ENCODE measurements at regions not wholly inside any gene's neighbourhood (a gene's known extent, or its start where the extent isn't known, plus 50 kb on each side); places are given as distances from the start of the nearest gene placed in this dataset.

DNA sequence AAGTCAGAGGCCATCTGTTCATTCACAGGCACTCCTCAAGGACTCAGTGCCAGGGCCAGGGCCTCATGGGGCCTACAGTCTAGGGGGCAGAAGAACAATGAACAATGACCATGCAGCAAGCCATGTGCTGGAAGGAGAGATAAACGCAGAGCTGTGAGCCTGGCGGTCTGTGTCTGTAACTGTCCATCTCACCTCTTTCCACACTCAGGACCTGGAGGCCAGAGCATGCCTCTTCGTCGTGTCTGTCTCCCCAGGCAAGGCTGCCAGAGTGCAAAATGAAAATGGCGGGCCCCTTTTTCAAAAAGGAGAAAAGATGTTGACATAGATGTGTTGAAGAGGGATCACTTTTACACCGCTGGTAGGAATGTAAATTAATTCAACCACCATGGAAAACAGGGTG, 78.5 kb downstream of the MSX1 start:
- Histone ChIP-seq H3K36me3 (no peaks in the 10 kb centered on the region), H3K27me3 (no peaks in the 10 kb centered on the region), H3K27ac (no peak overlapping the region), H3K4me3 (no peak overlapping the region), H3K9me3 (no peaks in the 10 kb centered on the region), H3K4me1 (no peaks in the 10 kb centered on the region)
- ATAC-seq, result no peak
- no peak for FAIRE-seq
- TF ChIP-seq, protein P1, sequence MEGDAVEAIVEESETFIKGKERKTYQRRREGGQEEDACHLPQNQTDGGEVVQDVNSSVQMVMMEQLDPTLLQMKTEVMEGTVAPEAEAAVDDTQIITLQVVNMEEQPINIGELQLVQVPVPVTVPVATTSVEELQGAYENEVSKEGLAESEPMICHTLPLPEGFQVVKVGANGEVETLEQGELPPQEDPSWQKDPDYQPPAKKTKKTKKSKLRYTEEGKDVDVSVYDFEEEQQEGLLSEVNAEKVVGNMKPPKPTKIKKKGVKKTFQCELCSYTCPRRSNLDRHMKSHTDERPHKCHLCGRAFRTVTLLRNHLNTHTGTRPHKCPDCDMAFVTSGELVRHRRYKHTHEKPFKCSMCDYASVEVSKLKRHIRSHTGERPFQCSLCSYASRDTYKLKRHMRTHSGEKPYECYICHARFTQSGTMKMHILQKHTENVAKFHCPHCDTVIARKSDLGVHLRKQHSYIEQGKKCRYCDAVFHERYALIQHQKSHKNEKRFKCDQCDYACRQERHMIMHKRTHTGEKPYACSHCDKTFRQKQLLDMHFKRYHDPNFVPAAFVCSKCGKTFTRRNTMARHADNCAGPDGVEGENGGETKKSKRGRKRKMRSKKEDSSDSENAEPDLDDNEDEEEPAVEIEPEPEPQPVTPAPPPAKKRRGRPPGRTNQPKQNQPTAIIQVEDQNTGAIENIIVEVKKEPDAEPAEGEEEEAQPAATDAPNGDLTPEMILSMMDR (IDR thresholded peaks at IDR 0.05), result no peak
- 75 to 86% methylated on average over 6 of the region's 6 CpGs for WGBS, 2 donors
- no peak for DNase-seq
- intact Hi-C loops (cut with DNase I), result no loop called here

GRCh38 chr4:4941751-4942150, 77.5 kb downstream of the CYTL1 start:
- Histone ChIP-seq H3K4me1 (no peaks in the 10 kb centered on the region), H3K9me3 (no peaks in the 10 kb centered on the region), H3K4me3 (no peak overlapping the region), H3K27ac (no peak overlapping the region), H3K36me3 (no peaks in the 10 kb centered on the region), H3K27me3 (no peaks in the 10 kb centered on the region)
- TF ChIP-seq, protein P1 (IDR thresholded peaks at IDR 0.05), result no peak
- 29% methylated on average over 1 of the region's 1 CpG for WGBS, 2 donors
- FAIRE-seq (no peak), DNase-seq (no peak), ATAC-seq (no peak)
- intact Hi-C loops (cut with DNase I), result no loop called here

GRCh38 chr4:4942658-4943057, 76.6 kb downstream of the CYTL1 start:
- DNase-seq, result no peak
- no peak for FAIRE-seq
- H3K9me3 ChIP-seq, result no peaks in the 10 kb centered on the region
- H3K4me3 ChIP-seq, result no peak overlapping the region
- TF ChIP-seq, protein P1 (IDR thresholded peaks at IDR 0.05), result no peak
- no peaks in the 10 kb centered on the region for H3K36me3 ChIP-seq
- no peak for ATAC-seq
- intact Hi-C loops (cut with DNase I), result no loop called here
- no peaks in the 10 kb centered on the region for H3K4me1 ChIP-seq
- no peaks in the 10 kb centered on the region for H3K27me3 ChIP-seq
- H3K27ac ChIP-seq, result no peak overlapping the region
- 45 to 47% methylated on average over 3 of the region's 3 CpGs for WGBS, 2 donors

- Histone ChIP-seq H3K36me3 (no peaks in the 10 kb centered on the region), H3K9me3 (no peaks in the 10 kb centered on the region), H3K4me1 (no peaks in the 10 kb centered on the region), H3K27me3 (no peaks in the 10 kb centered on the region), H3K4me3 (no peak overlapping the region), H3K27ac (no peak overlapping the region)
- WGBS, 2 donors, result 49 to 66% methylated on average over 3 of the region's 3 CpGs
- TF ChIP-seq, protein P1 (IDR thresholded peaks at IDR 0.05), result no peak
- FAIRE-seq, result no peak
- no peak for ATAC-seq
- intact Hi-C loops (cut with DNase I), result no loop called here
- no peak for DNase-seq
These were observed 74.2 kb downstream of the CYTL1 start for GRCh38 chr4:4945021-4945420.

GRCh38 chr4:4945829-4946228, 73.4 kb downstream of the CYTL1 start:
- H3K4me3 ChIP-seq, result no peak overlapping the region
- ATAC-seq (no peak), DNase-seq (no peak), FAIRE-seq (no peak)
- WGBS, 2 donors, result 58 to 79% methylated on average over 1 of the region's 1 CpG
- intact Hi-C loops (cut with DNase I), result no loop called here
- TF ChIP-seq, protein P1 (IDR thresholded peaks at IDR 0.05), result no peak
- H3K9me3 ChIP-seq, result no peaks in the 10 kb centered on the region
- no peak overlapping the region for H3K27ac ChIP-seq
- H3K27me3 ChIP-seq, result no peaks in the 10 kb centered on the region
- no peaks in the 10 kb centered on the region for H3K4me1 ChIP-seq
- H3K36me3 ChIP-seq, result no peaks in the 10 kb centered on the region
